ENCODE measurements at regions not wholly inside any gene's neighbourhood (a gene's known extent, or its start where the extent isn't known, plus 50 kb on each side); places are given as distances from the start of the nearest gene placed in this dataset.
A peak's percentile ranks its signal among the peaks of the same experiment; 100 is the strongest.
"Not testable (repeated sequence)": the region's sequence is repeated elsewhere in the genome, so short reads cannot be mapped to it uniquely, and the experiment has no call there.

- TF ChIP-seq CTCF (IDR thresholded peaks at IDR 0.05; ENCODE audit: low read length, missing control alignments) = no peak
- DNase-seq (ENCODE audit: low read depth) = peak; percentile 18
- H3K4me3 ChIP-seq (replicated peaks; ENCODE audit: low read depth, low read length) = no peak overlapping the region
Observed at GRCh38 chr13:33409673-33410510, 124.3 kb upstream of the STARD13 start.

- H3K4me3 ChIP-seq (replicated peaks; ENCODE audit: low read depth, low read length) = no peak overlapping the region
- DNase-seq (ENCODE audit: low read depth) = no peak
- no peak for TF ChIP-seq CTCF (IDR thresholded peaks at IDR 0.05; ENCODE audit: low read length, missing control alignments)
Observed at GRCh38 chr13:33410619-33411018, 125.1 kb upstream of the STARD13 start.

- DNase-seq (ENCODE audit: low read depth) = no peak
- TF ChIP-seq CTCF (IDR thresholded peaks at IDR 0.05; ENCODE audit: low read length, missing control alignments) = no peak
- H3K4me3 ChIP-seq (replicated peaks; ENCODE audit: low read depth, low read length) = no peak overlapping the region
Observed at GRCh38 chr13:33411312-33411711, 125.8 kb upstream of the STARD13 start.

- no peak overlapping the region for H3K4me3 ChIP-seq (replicated peaks; ENCODE audit: low read depth, low read length)
- DNase-seq (ENCODE audit: low read depth) = no peak
- TF ChIP-seq CTCF (IDR thresholded peaks at IDR 0.05; ENCODE audit: low read length, missing control alignments) = no peak
Observed at GRCh38 chr13:33415822-33416221, 130.3 kb upstream of the STARD13 start.

GRCh38 chr13:33418224-33418953, 132.8 kb upstream of the STARD13 start:
- not testable (repeated sequence) for H3K4me3 ChIP-seq (replicated peaks; ENCODE audit: low read depth, low read length); DNase-seq (ENCODE audit: low read depth)

- not testable (repeated sequence) for DNase-seq (ENCODE audit: low read depth)
Observed at GRCh38 chr13:33420117-33420516, 134.6 kb upstream of the STARD13 start.

GRCh38 chr13:33426131-33426530, 140.6 kb upstream of the STARD13 start:
- no peak for DNase-seq (ENCODE audit: low read depth)
- TF ChIP-seq CTCF (IDR thresholded peaks at IDR 0.05; ENCODE audit: low read length, missing control alignments) = no peak
- no peak overlapping the region for H3K4me3 ChIP-seq (replicated peaks; ENCODE audit: low read depth, low read length)

More at GRCh38 chr13:33420117-33420516, 134.6 kb upstream of the STARD13 start:
- not testable (repeated sequence) for H3K4me3 ChIP-seq (replicated peaks; ENCODE audit: low read depth, low read length)

- no peak overlapping the region for H3K4me3 ChIP-seq (replicated peaks; ENCODE audit: low read depth, low read length)
- DNase-seq (ENCODE audit: low read depth) = no peak
- no peak for TF ChIP-seq CTCF (IDR thresholded peaks at IDR 0.05; ENCODE audit: low read length, missing control alignments)
Observed at GRCh38 chr13:33433316-33433715, 147.8 kb upstream of the STARD13 start.
